Endothelial cell of umbilical vein (primary cell): ENCODE measurements at regions not wholly inside any gene's neighbourhood (a gene's known extent, or its start where the extent isn't known, plus 50 kb on each side); places are given as distances from the start of the nearest gene placed in this dataset.

Experiments used
- BruUV-seq: library from RNA; stranded (reverse); fragments of 400-500 nt; replicated peaks from 2 replicates; lab custom pipeline; 2021; lab: Mats Ljungman, UMichigan
- CTCF ChIA-PET: fragments of 300-600, 350-600 bp; sonication (Branson Sonifier 250); formaldehyde crosslinking; loops from one replicate; lab custom pipeline; 2021; ENCODE audit warnings: antibody characterized with exemption, inconsistent platforms; lab: Charles Lee
- POLR2A ChIA-PET: fragments of 300-600, 350-600 bp; sonication (Branson Sonifier 250); formaldehyde crosslinking; loops from one replicate; lab custom pipeline; 2021; ENCODE audit warnings: antibody characterized with exemption, inconsistent platforms; lab: Charles Lee
- DNase-seq: peaks from one replicate; pipeline ENCODE4 v3.0.0-alpha.2; 2011; ENCODE audit warnings: low read depth, low spot score
- FAIRE-seq: peaks from 2 replicates; lab custom pipeline; 2011; peaks lifted over from hg19 to GRCh38; lab: Jason Lieb, UNC
- H2AFZ ChIP-seq: 2 replicates; pipeline ENCODE4 v1.6.0; 2012; ENCODE audit warnings: low read depth, low read length, control low read depth, inconsistent platforms
- H3K27ac ChIP-seq: 2 replicates; pipeline ENCODE4 v1.5.1; 2011; ENCODE audit warnings: low read depth, mild to moderate bottlenecking, control low read depth, low read length, moderate library complexity; ENCODE audit not compliant: insufficient read depth
- H3K27me3 ChIP-seq, 2 experiments: 2 replicates each; pipeline versions ENCODE4 v1.6.0 to v1.6.1; 2011; ENCODE audit warnings: low read length in 2 of 2, mixed read lengths in 1 of 2; ENCODE audit not compliant: control insufficient read depth in 2 of 2, insufficient read depth in 2 of 2
- H3K36me3 ChIP-seq, 2 experiments: 2 replicates in 1 of 2; 3 replicates in 1 of 2; pipeline ENCODE4 v1.5.1; 2011; ENCODE audit warnings: low read length in 2 of 2, mild to moderate bottlenecking in 1 of 2, moderate library complexity in 1 of 2; ENCODE audit not compliant: control insufficient read depth in 2 of 2, insufficient read depth in 2 of 2; ENCODE audit errors: extremely low read depth in 1 of 2
- H3K4me1 ChIP-seq: 3 replicates; pipeline ENCODE4 v1.5.1; 2011; ENCODE audit warnings: mild to moderate bottlenecking, low read length; ENCODE audit not compliant: control insufficient read depth, insufficient read depth; ENCODE audit errors: extremely low read depth
- H3K4me2 ChIP-seq: 2 replicates; pipeline ENCODE4 v1.6.1; 2011; ENCODE audit warnings: low read length, control low read depth, mixed read lengths; ENCODE audit not compliant: insufficient read depth
- H3K4me3 ChIP-seq, 3 experiments: fragments of 200-600 bp in 1 of 3; sonication (generic), shearing (Covaris generic) in 1 of 3; replicated peaks in 1 of 3; 2 replicates each; pipeline ENCODE4 v1.5.1; 2011 to 2016; ENCODE audit warnings: control low read depth in 3 of 3, low read length in 3 of 3, mild to moderate bottlenecking in 2 of 3, inconsistent platforms in 1 of 3, low read depth in 1 of 3, moderate library complexity in 1 of 3; ENCODE audit not compliant: insufficient read depth in 1 of 3
- H3K79me2 ChIP-seq: 2 replicates; pipeline ENCODE4 v1.6.0; 2012; ENCODE audit warnings: low read length, inconsistent platforms; ENCODE audit not compliant: control insufficient read depth, insufficient read depth
- H3K9ac ChIP-seq: replicated peaks from 2 replicates; pipeline ENCODE3; 2011; ENCODE audit warnings: low read length, control low read depth; ENCODE audit not compliant: insufficient read depth; ENCODE audit errors: extremely low read depth
- H3K9me1 ChIP-seq: replicated peaks from 3 replicates; pipeline ENCODE4 v1.6.0; 2011; ENCODE audit warnings: mild to moderate bottlenecking, low read length; ENCODE audit not compliant: control insufficient read depth, insufficient read depth; ENCODE audit errors: extremely low read depth
- H3K9me3 ChIP-seq: replicated peaks from 2 replicates; pipeline ENCODE4 v1.5.1; 2012; ENCODE audit warnings: low read length, inconsistent platforms; ENCODE audit not compliant: control insufficient read depth, insufficient read depth
- H4K20me1 ChIP-seq: replicated peaks from 2 replicates; pipeline ENCODE3; 2011; ENCODE audit warnings: mild to moderate bottlenecking, low read length; ENCODE audit not compliant: control insufficient read depth, insufficient read depth; ENCODE audit errors: extremely low read depth
- EZH2 ChIP-seq: IDR thresholded peaks from 2 replicates; pipeline ENCODE4 v1.6.1; 2012; ENCODE audit warnings: borderline replicate concordance, low read depth, mild to moderate bottlenecking, moderate library complexity, low read length, inconsistent platforms; ENCODE audit not compliant: severe bottlenecking
- FOS ChIP-seq: IDR thresholded peaks from 2 replicates; pipeline ENCODE4 v1.6.1; 2011; ENCODE audit warnings: mild to moderate bottlenecking, low read length, moderate library complexity, borderline replicate concordance; ENCODE audit not compliant: insufficient read depth
- GATA2 ChIP-seq: IDR thresholded peaks from 2 replicates; pipeline ENCODE4 v1.7.0; 2011; ENCODE audit warnings: low read depth, mild to moderate bottlenecking, moderate library complexity, mixed read lengths, low read length; ENCODE audit not compliant: insufficient read length, insufficient read depth
- JUN ChIP-seq: IDR thresholded peaks from 2 replicates; pipeline ENCODE4 v1.6.1; 2011; ENCODE audit warnings: borderline replicate concordance, low read depth; ENCODE audit not compliant: insufficient read length, insufficient read depth
- MYC ChIP-seq: IDR thresholded peaks from one replicate; pipeline ENCODE4 v1.6.1; 2011; ENCODE audit warnings: mild to moderate bottlenecking, low read depth, low read length
- POLR2A ChIP-seq: IDR thresholded peaks from 2 replicates; pipeline ENCODE4 v1.6.1; 2012; ENCODE audit warnings: low read depth, mild to moderate bottlenecking, control low read depth, low read length
- POLR2AphosphoS5 ChIP-seq: IDR thresholded peaks from 2 replicates; pipeline ENCODE4 v1.6.1; 2012; ENCODE audit warnings: low read depth, mild to moderate bottlenecking, control low read depth, low read length, moderate library complexity; ENCODE audit not compliant: insufficient read depth
- dilution Hi-C: fragments of 300-500 bp; cut with MboI; formaldehyde crosslinking; loops from one replicate; pipeline ENCODE4 v1.15.0; 2019; ENCODE audit warnings: low sequenced_read_pairs; ENCODE audit not compliant: extremely low pct_ligation_motif_present
- intact Hi-C: fragments of 100-400 bp; cut with micrococcal nuclease; formaldehyde crosslinking; loops from one replicate; pipeline ENCODE4 v1.10.0; 2022
- TF ChIP-seq, protein P1 (sequence below), 2 donors: IDR thresholded peaks; 1 replicate in 1 of 2; 2 replicates in 1 of 2; pipeline ENCODE4 v1.5.1; 2011; ENCODE audit warnings: low read length in 2 of 2, mild to moderate bottlenecking in 2 of 2, moderate library complexity in 2 of 2, control low read depth in 1 of 2, inconsistent platforms in 1 of 2, low read depth in 1 of 2; ENCODE audit not compliant: insufficient read depth in 1 of 2; ENCODE audit errors: extremely low read depth in 1 of 2
- TF ChIP-seq, protein P2 (sequence below): IDR thresholded peaks from 2 replicates; pipeline ENCODE4 v1.6.1; 2011; ENCODE audit not compliant: insufficient read depth, insufficient read length

DNA sequence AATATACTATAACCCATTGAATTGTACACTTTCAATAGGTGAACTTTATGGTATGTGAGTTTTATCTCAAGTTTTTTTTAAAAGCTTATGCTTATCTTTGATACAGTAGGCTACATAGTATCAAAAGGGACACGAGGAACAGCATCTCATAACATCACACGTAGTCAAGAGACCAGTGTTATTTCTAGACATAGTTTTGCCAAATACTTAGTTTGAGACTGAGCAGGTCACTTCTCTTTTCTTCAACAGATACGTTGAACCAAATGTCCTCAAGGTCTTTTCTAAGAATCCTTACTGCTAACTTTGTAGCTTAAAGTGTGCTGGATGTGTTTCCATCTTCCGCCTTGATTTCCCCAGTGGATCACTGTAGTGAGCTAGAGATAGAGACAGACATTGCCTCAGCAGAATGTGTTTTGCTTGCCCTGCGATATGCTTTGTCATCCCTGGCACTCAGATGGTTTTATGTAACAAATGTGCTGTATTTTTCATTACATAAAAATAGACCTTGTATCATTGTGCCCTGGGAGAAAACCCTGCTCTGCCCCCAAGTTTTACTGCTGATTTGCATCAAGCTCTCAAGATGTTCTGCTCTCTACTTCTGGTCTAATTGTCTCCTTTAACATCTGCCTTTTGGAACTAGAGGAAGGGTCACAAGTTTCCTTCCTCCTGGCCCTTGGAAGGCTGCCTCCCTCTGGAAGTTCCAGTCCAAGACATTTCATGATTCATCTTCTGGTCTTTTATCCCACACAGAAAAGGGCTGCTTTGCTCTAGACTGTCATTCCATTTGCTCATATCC lies 426.4 kb upstream of the RGMA start:
- Histone ChIP-seq H3K36me3 (no peaks in the 10 kb centered on the region), H3K4me2 (no peak overlapping the region), H3K9me3 (peaks cover 2% of the 10 kb centered on the region), H4K20me1 (no peaks in the 10 kb centered on the region), H3K4me1 (no peaks in the 10 kb centered on the region), H3K9ac (no peak overlapping the region), H3K9me1 (no peaks in the 10 kb centered on the region), H2AFZ (no peak overlapping the region), H3K4me3 (no peak overlapping the region), H3K79me2 (no peaks in the 10 kb centered on the region), H3K27ac (no peak overlapping the region), H3K27me3 (no peaks in the 10 kb centered on the region)
- CTCF ChIA-PET = no interaction called here
- FAIRE-seq (no peak), DNase-seq (no peak)
- POLR2A ChIA-PET = no interaction called here
- TF ChIP-seq JUN = no peak
- TF ChIP-seq, protein P1, sequence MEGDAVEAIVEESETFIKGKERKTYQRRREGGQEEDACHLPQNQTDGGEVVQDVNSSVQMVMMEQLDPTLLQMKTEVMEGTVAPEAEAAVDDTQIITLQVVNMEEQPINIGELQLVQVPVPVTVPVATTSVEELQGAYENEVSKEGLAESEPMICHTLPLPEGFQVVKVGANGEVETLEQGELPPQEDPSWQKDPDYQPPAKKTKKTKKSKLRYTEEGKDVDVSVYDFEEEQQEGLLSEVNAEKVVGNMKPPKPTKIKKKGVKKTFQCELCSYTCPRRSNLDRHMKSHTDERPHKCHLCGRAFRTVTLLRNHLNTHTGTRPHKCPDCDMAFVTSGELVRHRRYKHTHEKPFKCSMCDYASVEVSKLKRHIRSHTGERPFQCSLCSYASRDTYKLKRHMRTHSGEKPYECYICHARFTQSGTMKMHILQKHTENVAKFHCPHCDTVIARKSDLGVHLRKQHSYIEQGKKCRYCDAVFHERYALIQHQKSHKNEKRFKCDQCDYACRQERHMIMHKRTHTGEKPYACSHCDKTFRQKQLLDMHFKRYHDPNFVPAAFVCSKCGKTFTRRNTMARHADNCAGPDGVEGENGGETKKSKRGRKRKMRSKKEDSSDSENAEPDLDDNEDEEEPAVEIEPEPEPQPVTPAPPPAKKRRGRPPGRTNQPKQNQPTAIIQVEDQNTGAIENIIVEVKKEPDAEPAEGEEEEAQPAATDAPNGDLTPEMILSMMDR (IDR thresholded peaks at IDR 0.05; ENCODE audit: extremely low read depth in 1 of 2, insufficient read depth in 1 of 2, low read depth in 1 of 2, low read length in 2 of 2) = no peak
- TF ChIP-seq POLR2AphosphoS5 = no peak
- no peak for TF ChIP-seq GATA2
- TF ChIP-seq EZH2 = no peak
- TF ChIP-seq FOS = no peak
- TF ChIP-seq, protein P2, sequence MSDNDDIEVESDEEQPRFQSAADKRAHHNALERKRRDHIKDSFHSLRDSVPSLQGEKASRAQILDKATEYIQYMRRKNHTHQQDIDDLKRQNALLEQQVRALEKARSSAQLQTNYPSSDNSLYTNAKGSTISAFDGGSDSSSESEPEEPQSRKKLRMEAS = no peak
- no peak for TF ChIP-seq MYC
- no peak for TF ChIP-seq POLR2A
- intact Hi-C loops = no loop called here
- BruUV-seq = no TSS peak
- dilution Hi-C loops = no loop called here
